GM13976 (cell line): ENCODE measurements at regions not wholly inside any gene's neighbourhood (a gene's known extent, or its start where the extent isn't known, plus 50 kb on each side); places are given as distances from the start of the nearest gene placed in this dataset.

Experiments
- DNase-seq: peaks from one replicate; pipeline ENCODE4 v3.0.0; 2012; ENCODE audit warnings: low spot score
- CTCF ChIP-seq: IDR thresholded peaks from 2 replicates; pipeline ENCODE4 v1.5.1; 2012; ENCODE audit warnings: borderline replicate concordance, mild to moderate bottlenecking; ENCODE audit not compliant: insufficient read depth; ENCODE audit errors: extremely low read depth, missing control alignments, control extremely low read depth
- in situ Hi-C: fragments of 300-500 bp; cut with MboI; formaldehyde crosslinking; loops from one replicate; pipeline ENCODE4 v1.12.0; 2022; ENCODE audit warnings: low sequenced_read_pairs, mixed read lengths, inconsistent platforms; ENCODE audit not compliant: unreplicated experiment

- TF ChIP-seq CTCF: no peak
- in situ Hi-C loops: no loop called here
- DNase-seq: no peak
Measured at GRCh38 chr7:36098096-36098495, 55.0 kb upstream of the EEPD1 start.

- TF ChIP-seq CTCF: no peak
- in situ Hi-C loops: no loop called here
- DNase-seq: no peak
Measured at GRCh38 chr7:36100226-36100625, 52.8 kb upstream of the EEPD1 start.

GRCh38 chr7:36100634-36101033 lies 52.4 kb upstream of the EEPD1 start:
- in situ Hi-C loops: no loop called here
- TF ChIP-seq CTCF: no peak
- no peak for DNase-seq
